GM12878 (cell line): ENCODE measurements at regions not wholly inside any gene's neighbourhood (a gene's known extent, or its start where the extent isn't known, plus 50 kb on each side); places are given as distances from the start of the nearest gene placed in this dataset.

Experiments used
- ASH2L ChIP-seq: fragments of 300-600, 200-600 bp; sonication (generic); IDR thresholded peaks from 2 replicates; pipeline ENCODE4 v1.6.1; 2017; ENCODE audit warnings: low read depth, mild to moderate bottlenecking, borderline replicate concordance
- ATF3 ChIP-seq: IDR thresholded peaks from 2 replicates; pipeline ENCODE4 v1.6.1; 2011; ENCODE audit warnings: low read depth, mild to moderate bottlenecking, low read length, moderate library complexity, borderline replicate concordance; ENCODE audit errors: extremely low read depth
- BHLHE40 ChIP-seq, 2 experiments: fragments of 450-650 bp in 1 of 2; IDR thresholded peaks; 2 replicates each; pipeline ENCODE4 v1.6.1; 2011 to 2017; ENCODE audit warnings: low read depth in 2 of 2, borderline replicate concordance in 1 of 2, improper control_type of control experiment in 1 of 2, low read length in 1 of 2, mild to moderate bottlenecking in 1 of 2
- E2F8 ChIP-seq: fragments of 450-650 bp; IDR thresholded peaks from 2 replicates; pipeline ENCODE4 v1.6.1; 2018; ENCODE audit warnings: mild to moderate bottlenecking, low read depth, moderate library complexity; ENCODE audit not compliant: partially characterized antibody
- NFYA ChIP-seq: IDR thresholded peaks from 2 replicates; pipeline ENCODE4 v1.6.1; 2011; ENCODE audit warnings: low read depth, mild to moderate bottlenecking, low read length, improper control_type of control experiment, borderline replicate concordance
- POLR2AphosphoS5 ChIP-seq: IDR thresholded peaks from 2 replicates; pipeline ENCODE4 v1.6.1; 2011; ENCODE audit warnings: mild to moderate bottlenecking, low read length, inconsistent platforms
- SMC3 ChIP-seq: IDR thresholded peaks from 2 replicates; pipeline ENCODE4 v1.6.1; 2011; ENCODE audit warnings: low read length, improper control_type of control experiment, borderline replicate concordance
- TF ChIP-seq, protein P1 (sequence below): IDR thresholded peaks from 2 replicates; pipeline ENCODE4 v1.6.1; 2011; ENCODE audit warnings: borderline replicate concordance, low read depth, mild to moderate bottlenecking, moderate library complexity, low read length; ENCODE audit not compliant: insufficient read depth, poor library complexity, severe bottlenecking
- TF ChIP-seq, protein P2 (sequence below): fragments of 450-650 bp; IDR thresholded peaks from 2 replicates; pipeline ENCODE4 v1.6.1; 2017; ENCODE audit warnings: antibody characterized with exemption, mild to moderate bottlenecking, moderate library complexity

DNA sequence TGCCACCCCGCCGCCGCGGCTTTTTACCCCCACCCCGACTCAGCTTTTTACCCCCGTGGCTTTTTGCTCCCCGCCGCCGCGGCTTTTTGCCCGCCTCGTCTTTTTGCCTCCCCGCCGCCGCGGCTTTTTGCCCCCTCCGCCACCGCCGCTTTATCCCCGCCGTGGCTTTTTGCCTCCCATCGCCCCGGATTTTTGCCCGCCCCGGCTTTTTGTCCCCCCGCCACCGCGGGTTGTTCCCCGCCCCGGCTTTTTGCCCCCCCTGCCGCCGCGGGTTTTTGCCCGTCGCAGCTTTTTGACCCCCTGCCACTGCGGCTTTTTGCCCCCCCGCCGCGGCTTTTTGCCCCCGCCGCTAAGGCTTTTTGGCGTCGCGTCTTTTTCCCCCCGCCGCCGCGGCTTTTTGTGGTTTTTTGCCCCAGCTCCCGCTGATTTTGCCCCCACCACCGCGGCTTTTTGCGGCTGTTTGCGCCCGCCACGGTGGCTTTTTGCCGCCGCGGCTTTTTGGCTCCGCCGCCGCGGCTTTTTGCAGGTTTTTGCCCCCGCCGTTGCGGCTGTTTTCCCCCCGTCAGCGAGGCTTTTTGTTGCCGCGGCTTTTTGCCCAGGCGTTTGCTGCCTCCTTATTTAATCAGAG, 597.2 kb downstream of the GOLGA6L6 start (continued):
- TF ChIP-seq SMC3: no peak
- TF ChIP-seq E2F8: no peak
- TF ChIP-seq POLR2AphosphoS5: no peak
- TF ChIP-seq NFYA: no peak
- TF ChIP-seq, protein P1, sequence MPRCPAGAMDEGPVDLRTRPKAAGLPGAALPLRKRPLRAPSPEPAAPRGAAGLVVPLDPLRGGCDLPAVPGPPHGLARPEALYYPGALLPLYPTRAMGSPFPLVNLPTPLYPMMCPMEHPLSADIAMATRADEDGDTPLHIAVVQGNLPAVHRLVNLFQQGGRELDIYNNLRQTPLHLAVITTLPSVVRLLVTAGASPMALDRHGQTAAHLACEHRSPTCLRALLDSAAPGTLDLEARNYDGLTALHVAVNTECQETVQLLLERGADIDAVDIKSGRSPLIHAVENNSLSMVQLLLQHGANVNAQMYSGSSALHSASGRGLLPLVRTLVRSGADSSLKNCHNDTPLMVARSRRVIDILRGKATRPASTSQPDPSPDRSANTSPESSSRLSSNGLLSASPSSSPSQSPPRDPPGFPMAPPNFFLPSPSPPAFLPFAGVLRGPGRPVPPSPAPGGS: no peak
- TF ChIP-seq BHLHE40 (IDR thresholded peaks at IDR 0.05; ENCODE audit: borderline replicate concordance in 1 of 2, low read depth in 2 of 2, low read length in 1 of 2): no peak
- no peak for TF ChIP-seq ASH2L
- TF ChIP-seq, protein P2, sequence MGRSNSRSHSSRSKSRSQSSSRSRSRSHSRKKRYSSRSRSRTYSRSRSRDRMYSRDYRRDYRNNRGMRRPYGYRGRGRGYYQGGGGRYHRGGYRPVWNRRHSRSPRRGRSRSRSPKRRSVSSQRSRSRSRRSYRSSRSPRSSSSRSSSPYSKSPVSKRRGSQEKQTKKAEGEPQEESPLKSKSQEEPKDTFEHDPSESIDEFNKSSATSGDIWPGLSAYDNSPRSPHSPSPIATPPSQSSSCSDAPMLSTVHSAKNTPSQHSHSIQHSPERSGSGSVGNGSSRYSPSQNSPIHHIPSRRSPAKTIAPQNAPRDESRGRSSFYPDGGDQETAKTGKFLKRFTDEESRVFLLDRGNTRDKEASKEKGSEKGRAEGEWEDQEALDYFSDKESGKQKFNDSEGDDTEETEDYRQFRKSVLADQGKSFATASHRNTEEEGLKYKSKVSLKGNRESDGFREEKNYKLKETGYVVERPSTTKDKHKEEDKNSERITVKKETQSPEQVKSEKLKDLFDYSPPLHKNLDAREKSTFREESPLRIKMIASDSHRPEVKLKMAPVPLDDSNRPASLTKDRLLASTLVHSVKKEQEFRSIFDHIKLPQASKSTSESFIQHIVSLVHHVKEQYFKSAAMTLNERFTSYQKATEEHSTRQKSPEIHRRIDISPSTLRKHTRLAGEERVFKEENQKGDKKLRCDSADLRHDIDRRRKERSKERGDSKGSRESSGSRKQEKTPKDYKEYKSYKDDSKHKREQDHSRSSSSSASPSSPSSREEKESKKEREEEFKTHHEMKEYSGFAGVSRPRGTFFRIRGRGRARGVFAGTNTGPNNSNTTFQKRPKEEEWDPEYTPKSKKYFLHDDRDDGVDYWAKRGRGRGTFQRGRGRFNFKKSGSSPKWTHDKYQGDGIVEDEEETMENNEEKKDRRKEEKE: no peak
- no peak for TF ChIP-seq ATF3
